ENCODE measurements at regions not wholly inside any gene's neighbourhood (a gene's known extent, or its start where the extent isn't known, plus 50 kb on each side); places are given as distances from the start of the nearest gene placed in this dataset.

DNA sequence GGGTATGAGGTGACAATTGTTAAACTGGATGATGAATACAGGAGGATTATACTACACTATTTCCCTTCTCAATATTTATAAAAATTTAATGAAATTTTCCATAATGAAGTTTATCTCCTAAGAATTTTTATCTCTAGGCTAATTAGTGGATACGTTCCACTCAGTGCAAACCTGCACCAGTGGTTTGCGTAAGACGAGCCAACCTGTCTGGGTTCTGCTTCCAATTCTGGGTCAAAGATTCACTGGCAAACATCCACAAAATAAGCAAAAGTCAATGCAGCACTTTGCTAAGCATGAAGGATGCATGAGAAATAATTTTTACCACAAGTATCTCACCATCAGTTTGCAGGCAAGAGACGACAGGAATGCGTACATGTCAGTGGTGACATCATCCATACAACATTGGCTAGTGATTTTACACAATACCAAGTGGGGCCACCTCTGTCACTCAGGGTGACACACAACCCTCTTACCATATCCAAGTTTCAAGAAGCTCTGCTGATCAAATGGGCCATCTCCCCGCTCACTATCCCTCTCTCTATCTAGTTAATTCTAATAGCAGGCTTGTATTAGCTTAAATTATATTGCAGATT is 51.7 kb downstream of the FAM50B start:
- Histone ChIP-seq H2AFZ (ENCODE audit: low read depth, low read length) (no peak overlapping the region), H3K9me3 (ENCODE audit: low read length) (peaks cover 3% of the 10 kb centered on the region), H3K4me3 (ENCODE audit: low read length) (no peak overlapping the region), H3K36me3 (ENCODE audit: insufficient read depth, low read length) (no peaks in the 10 kb centered on the region), H3K27me3 (ENCODE audit: insufficient read depth, low read length) (no peaks in the 10 kb centered on the region), H3K4me1 (ENCODE audit: insufficient read depth, low read length) (peaks cover 10% of the 10 kb centered on the region)

GRCh38 chr6:3902871-3903648 is 53.9 kb downstream of the FAM50B start:
- Histone ChIP-seq H3K9me3 (ENCODE audit: low read length) (peaks cover 3% of the 10 kb centered on the region), H2AFZ (ENCODE audit: low read depth, low read length) (no peak overlapping the region)

GRCh38 chr6:3904518-3904917 is 55.3 kb downstream of the FAM50B start:
- H3K9me3 ChIP-seq (ENCODE audit: low read length): no peaks in the 10 kb centered on the region
- H3K4me1 ChIP-seq (ENCODE audit: insufficient read depth, low read length): peaks cover 32% of the 10 kb centered on the region

More at GRCh38 chr6:3902871-3903648, 53.9 kb downstream of the FAM50B start:
- Histone ChIP-seq H3K27me3 (ENCODE audit: insufficient read depth, low read length) (no peaks in the 10 kb centered on the region), H3K4me1 (ENCODE audit: insufficient read depth, low read length) (peaks cover 29% of the 10 kb centered on the region), H3K4me3 (ENCODE audit: low read length) (no peak overlapping the region), H3K36me3 (ENCODE audit: insufficient read depth, low read length) (no peaks in the 10 kb centered on the region)

GRCh38 chr6:3905945-3906845 is 57.0 kb downstream of the FAM50B start:
- Histone ChIP-seq H2AFZ (ENCODE audit: low read depth, low read length) (peak overlapping the region; percentile 16), H3K4me1 (ENCODE audit: insufficient read depth, low read length) (peaks cover 47% of the 10 kb centered on the region), H3K36me3 (ENCODE audit: insufficient read depth, low read length) (no peaks in the 10 kb centered on the region), H3K4me3 (ENCODE audit: low read length) (no peak overlapping the region), H3K9me3 (ENCODE audit: low read length) (no peaks in the 10 kb centered on the region), H3K27me3 (ENCODE audit: insufficient read depth, low read length) (no peaks in the 10 kb centered on the region)

More at GRCh38 chr6:3904518-3904917, 55.3 kb downstream of the FAM50B start:
- H3K4me3 ChIP-seq (ENCODE audit: low read length): no peak overlapping the region
- H2AFZ ChIP-seq (ENCODE audit: low read depth, low read length): no peak overlapping the region
- H3K36me3 ChIP-seq (ENCODE audit: insufficient read depth, low read length): no peaks in the 10 kb centered on the region
- no peaks in the 10 kb centered on the region for H3K27me3 ChIP-seq (ENCODE audit: insufficient read depth, low read length)

- Histone ChIP-seq H2AFZ (ENCODE audit: low read depth, low read length) (no peak overlapping the region), H3K9me3 (ENCODE audit: low read length) (no peaks in the 10 kb centered on the region), H3K4me3 (ENCODE audit: low read length) (no peak overlapping the region), H3K4me1 (ENCODE audit: insufficient read depth, low read length) (peaks cover 51% of the 10 kb centered on the region), H3K27me3 (ENCODE audit: insufficient read depth, low read length) (no peaks in the 10 kb centered on the region), H3K36me3 (ENCODE audit: insufficient read depth, low read length) (no peaks in the 10 kb centered on the region)
Measured at GRCh38 chr6:3906846-3907151, 57.6 kb downstream of the FAM50B start.

DNA sequence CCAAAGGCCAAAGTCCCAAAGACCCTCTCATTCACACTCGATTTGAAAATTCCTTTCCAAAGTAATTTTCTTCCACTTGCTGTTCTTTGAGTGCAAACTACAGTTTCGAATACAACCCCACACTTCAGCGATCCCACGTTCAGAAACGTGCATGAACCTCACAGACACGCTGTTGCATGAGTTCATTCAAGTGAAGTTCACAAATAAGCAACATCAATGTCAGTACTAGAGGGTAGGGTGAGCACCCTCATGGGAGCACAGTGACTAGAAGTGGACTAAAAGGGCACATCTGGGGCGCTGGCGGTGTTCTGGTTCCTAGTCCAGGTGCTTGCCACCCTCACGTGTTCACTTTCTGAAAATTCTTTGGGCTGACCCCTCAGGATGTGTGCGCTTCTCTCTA is 59.0 kb downstream of the FAM50B start:
- Histone ChIP-seq H3K9me3 (ENCODE audit: low read length) (no peaks in the 10 kb centered on the region), H3K4me3 (ENCODE audit: low read length) (no peak overlapping the region), H3K27me3 (ENCODE audit: insufficient read depth, low read length) (no peaks in the 10 kb centered on the region), H3K4me1 (ENCODE audit: insufficient read depth, low read length) (peaks cover 65% of the 10 kb centered on the region), H2AFZ (ENCODE audit: low read depth, low read length) (no peak overlapping the region), H3K36me3 (ENCODE audit: insufficient read depth, low read length) (no peaks in the 10 kb centered on the region)

- Histone ChIP-seq H3K4me1 (ENCODE audit: insufficient read depth, low read length) (peaks cover 72% of the 10 kb centered on the region), H3K9me3 (ENCODE audit: low read length) (no peaks in the 10 kb centered on the region), H2AFZ (ENCODE audit: low read depth, low read length) (no peak overlapping the region), H3K27me3 (ENCODE audit: insufficient read depth, low read length) (no peaks in the 10 kb centered on the region), H3K4me3 (ENCODE audit: low read length) (no peak overlapping the region), H3K36me3 (ENCODE audit: insufficient read depth, low read length) (no peaks in the 10 kb centered on the region)
Measured at GRCh38 chr6:3908961-3909360, 59.8 kb downstream of the FAM50B start.

- no peak overlapping the region for H2AFZ ChIP-seq (ENCODE audit: low read depth, low read length)
- H3K9me3 ChIP-seq (ENCODE audit: low read length): no peaks in the 10 kb centered on the region
- H3K36me3 ChIP-seq (ENCODE audit: insufficient read depth, low read length): no peaks in the 10 kb centered on the region
- H3K27me3 ChIP-seq (ENCODE audit: insufficient read depth, low read length): no peaks in the 10 kb centered on the region
- H3K4me1 ChIP-seq (ENCODE audit: insufficient read depth, low read length): peaks cover 73% of the 10 kb centered on the region
- no peak overlapping the region for H3K4me3 ChIP-seq (ENCODE audit: low read length)
Measured at GRCh38 chr6:3910106-3910663, 61.0 kb downstream of the FAM50B start.

- H3K36me3 ChIP-seq (ENCODE audit: insufficient read depth, low read length): no peaks in the 10 kb centered on the region
- H3K27me3 ChIP-seq (ENCODE audit: insufficient read depth, low read length): no peaks in the 10 kb centered on the region
- no peak overlapping the region for H2AFZ ChIP-seq (ENCODE audit: low read depth, low read length)
- H3K4me3 ChIP-seq (ENCODE audit: low read length): no peak overlapping the region
- H3K9me3 ChIP-seq (ENCODE audit: low read length): no peaks in the 10 kb centered on the region
- H3K4me1 ChIP-seq (ENCODE audit: insufficient read depth, low read length): peaks cover 64% of the 10 kb centered on the region
Measured at GRCh38 chr6:3911130-3911529, 62.0 kb downstream of the FAM50B start.

DNA sequence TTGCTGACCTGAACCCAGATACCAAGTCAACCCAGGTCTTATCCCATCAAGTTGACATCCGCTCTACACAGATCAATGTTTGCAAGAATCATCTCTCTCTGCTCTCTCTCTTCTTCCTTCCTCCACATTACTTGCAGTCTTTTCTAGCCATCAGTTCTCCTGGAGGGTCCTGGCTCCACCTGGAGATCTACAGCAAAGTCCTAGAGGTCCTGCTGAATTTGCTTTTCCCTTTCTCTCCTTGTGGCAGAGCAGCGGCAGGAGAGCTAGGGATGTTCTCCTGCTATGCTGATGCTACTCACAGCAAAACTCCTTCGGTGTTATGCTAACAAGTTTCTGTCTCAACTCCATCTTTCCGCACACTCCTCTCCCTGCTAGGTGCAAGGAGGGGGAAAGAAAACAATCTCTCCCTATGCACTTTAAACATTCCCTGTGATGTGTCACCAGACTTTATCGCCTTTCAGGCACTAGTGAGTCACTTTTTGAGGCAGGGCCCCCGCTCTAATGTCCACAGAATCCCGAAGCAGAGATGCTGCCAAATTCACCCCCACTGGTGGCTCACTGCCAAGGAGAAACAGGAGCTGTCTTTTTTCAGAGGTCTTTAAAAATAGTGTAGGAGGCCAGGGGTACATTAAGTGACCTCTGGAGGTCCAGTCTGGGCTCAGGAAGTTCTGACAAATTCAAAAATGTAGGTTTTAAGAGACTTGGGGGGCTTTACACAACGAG is 62.6 kb downstream of the FAM50B start:
- Histone ChIP-seq H3K36me3 (ENCODE audit: insufficient read depth, low read length) (no peaks in the 10 kb centered on the region), H3K4me1 (ENCODE audit: insufficient read depth, low read length) (peaks cover 58% of the 10 kb centered on the region), H3K4me3 (ENCODE audit: low read length) (no peak overlapping the region), H3K9me3 (ENCODE audit: low read length) (no peaks in the 10 kb centered on the region), H2AFZ (ENCODE audit: low read depth, low read length) (no peak overlapping the region), H3K27me3 (ENCODE audit: insufficient read depth, low read length) (no peaks in the 10 kb centered on the region)

DNA sequence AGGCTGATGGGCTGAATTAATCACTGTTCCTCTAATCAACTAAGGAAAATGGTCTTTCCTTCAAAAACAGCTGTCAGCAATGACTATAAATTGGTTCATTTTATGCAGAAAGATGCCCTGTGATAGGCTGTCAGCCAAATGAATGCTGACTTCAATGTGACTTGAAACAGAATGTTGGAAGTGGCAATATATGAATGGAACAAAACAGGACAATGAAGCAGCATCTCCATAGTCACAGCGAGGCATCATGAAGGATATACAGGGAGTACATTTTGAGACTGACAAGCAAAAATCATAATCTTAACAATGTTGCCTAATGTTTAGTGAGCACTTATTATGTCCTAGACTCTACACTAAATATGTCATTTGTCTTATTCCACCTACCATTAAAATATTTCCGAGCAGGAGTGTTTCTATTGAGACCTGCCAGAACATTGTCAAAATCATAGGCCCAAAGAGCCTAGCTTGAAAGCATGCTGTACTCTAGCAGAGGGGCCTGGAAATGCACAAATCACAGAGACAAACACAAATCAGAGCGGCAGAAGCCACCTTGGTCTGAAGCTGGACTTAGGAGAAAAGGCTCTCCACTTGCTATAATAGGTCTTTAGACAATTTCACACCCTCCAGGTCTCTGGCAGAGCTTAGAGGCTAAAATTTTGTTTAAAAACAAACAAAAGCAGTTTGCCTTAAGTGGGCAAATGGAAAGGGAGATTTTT is 63.3 kb downstream of the FAM50B start:
- H3K4me1 ChIP-seq (ENCODE audit: insufficient read depth, low read length): peaks cover 50% of the 10 kb centered on the region
- H3K36me3 ChIP-seq (ENCODE audit: insufficient read depth, low read length): no peaks in the 10 kb centered on the region

More for the DNA sequence above, 63.3 kb downstream of the FAM50B start:
- Histone ChIP-seq H2AFZ (ENCODE audit: low read depth, low read length) (no peak overlapping the region), H3K4me3 (ENCODE audit: low read length) (no peak overlapping the region), H3K9me3 (ENCODE audit: low read length) (no peaks in the 10 kb centered on the region), H3K27me3 (ENCODE audit: insufficient read depth, low read length) (no peaks in the 10 kb centered on the region)
